ENCODE measurements at regions not wholly inside any gene's neighbourhood (a gene's known extent, or its start where the extent isn't known, plus 50 kb on each side); places are given as distances from the start of the nearest gene placed in this dataset.

- no peak for DNase-seq (ENCODE audit: low spot score)
- no peak for TF ChIP-seq CTCF (IDR thresholded peaks at IDR 0.05; ENCODE audit: unreplicated experiment)
- Mint-ChIP-seq H3K4me3 (ENCODE audit: unreplicated experiment) (no peak overlapping the region), H3K4me1 (ENCODE audit: unreplicated experiment) (no peaks in the 10 kb centered on the region), H3K9me3 (ENCODE audit: unreplicated experiment) (no peaks in the 10 kb centered on the region), H3K36me3 (ENCODE audit: low read depth, unreplicated experiment) (no peaks in the 10 kb centered on the region), H3K27ac (ENCODE audit: unreplicated experiment) (no peak overlapping the region), H3K27me3 (ENCODE audit: unreplicated experiment) (no peaks in the 10 kb centered on the region)
Observed at GRCh38 chr3:22935040-22935439, 268.1 kb upstream of the UBE2E2 start.

GRCh38 chr3:22937536-22937935 is 265.6 kb upstream of the UBE2E2 start:
- no peaks in the 10 kb centered on the region for H3K4me1 Mint-ChIP-seq (ENCODE audit: unreplicated experiment)
- no peaks in the 10 kb centered on the region for H3K36me3 Mint-ChIP-seq (ENCODE audit: low read depth, unreplicated experiment)
- H3K27me3 Mint-ChIP-seq (ENCODE audit: unreplicated experiment): no peaks in the 10 kb centered on the region
- no peak for TF ChIP-seq CTCF (IDR thresholded peaks at IDR 0.05; ENCODE audit: unreplicated experiment)
- no peaks in the 10 kb centered on the region for H3K9me3 Mint-ChIP-seq (ENCODE audit: unreplicated experiment)
- H3K4me3 Mint-ChIP-seq (ENCODE audit: unreplicated experiment): no peak overlapping the region
- H3K27ac Mint-ChIP-seq (ENCODE audit: unreplicated experiment): no peak overlapping the region
- DNase-seq (ENCODE audit: low spot score): no peak

GRCh38 chr3:22938739-22939138 is 264.4 kb upstream of the UBE2E2 start:
- no peak for DNase-seq (ENCODE audit: low spot score)
- H3K27ac Mint-ChIP-seq (ENCODE audit: unreplicated experiment): no peak overlapping the region
- no peaks in the 10 kb centered on the region for H3K4me1 Mint-ChIP-seq (ENCODE audit: unreplicated experiment)
- no peaks in the 10 kb centered on the region for H3K27me3 Mint-ChIP-seq (ENCODE audit: unreplicated experiment)
- H3K36me3 Mint-ChIP-seq (ENCODE audit: low read depth, unreplicated experiment): no peaks in the 10 kb centered on the region
- no peak overlapping the region for H3K4me3 Mint-ChIP-seq (ENCODE audit: unreplicated experiment)
- H3K9me3 Mint-ChIP-seq (ENCODE audit: unreplicated experiment): no peaks in the 10 kb centered on the region
- no peak for TF ChIP-seq CTCF (IDR thresholded peaks at IDR 0.05; ENCODE audit: unreplicated experiment)

GRCh38 chr3:22939349-22939748 is 263.8 kb upstream of the UBE2E2 start:
- H3K4me3 Mint-ChIP-seq (ENCODE audit: unreplicated experiment): no peak overlapping the region
- TF ChIP-seq CTCF (IDR thresholded peaks at IDR 0.05; ENCODE audit: unreplicated experiment): no peak
- H3K9me3 Mint-ChIP-seq (ENCODE audit: unreplicated experiment): no peaks in the 10 kb centered on the region
- no peak overlapping the region for H3K27ac Mint-ChIP-seq (ENCODE audit: unreplicated experiment)
- no peak for DNase-seq (ENCODE audit: low spot score)
- H3K27me3 Mint-ChIP-seq (ENCODE audit: unreplicated experiment): no peaks in the 10 kb centered on the region
- H3K4me1 Mint-ChIP-seq (ENCODE audit: unreplicated experiment): no peaks in the 10 kb centered on the region
- no peaks in the 10 kb centered on the region for H3K36me3 Mint-ChIP-seq (ENCODE audit: low read depth, unreplicated experiment)

GRCh38 chr3:22940285-22940684 is 262.8 kb upstream of the UBE2E2 start:
- Mint-ChIP-seq H3K4me3 (ENCODE audit: unreplicated experiment) (no peak overlapping the region), H3K9me3 (ENCODE audit: unreplicated experiment) (no peaks in the 10 kb centered on the region), H3K27ac (ENCODE audit: unreplicated experiment) (no peak overlapping the region)

More at GRCh38 chr3:22940285-22940684, 262.8 kb upstream of the UBE2E2 start:
- no peak for TF ChIP-seq CTCF (IDR thresholded peaks at IDR 0.05; ENCODE audit: unreplicated experiment)
- Mint-ChIP-seq H3K36me3 (ENCODE audit: low read depth, unreplicated experiment) (no peaks in the 10 kb centered on the region), H3K27me3 (ENCODE audit: unreplicated experiment) (no peaks in the 10 kb centered on the region), H3K4me1 (ENCODE audit: unreplicated experiment) (no peaks in the 10 kb centered on the region)
- no peak for DNase-seq (ENCODE audit: low spot score)

Data from endothelial cell (in vitro differentiated cells).